Superior temporal gyrus (tissue), 1 donor: ENCODE measurements at regions not wholly inside any gene's neighbourhood (a gene's known extent, or its start where the extent isn't known, plus 50 kb on each side); places are given as distances from the start of the nearest gene placed in this dataset.

Experiments
- DNase-seq: peaks from one replicate; pipeline ENCODE4 v3.0.0-alpha.2; 2016; ENCODE audit errors: extremely low spot score

GRCh38 chr3:181454451-181455027, 257.2 kb upstream of the SOX2 start:
- peak; percentile 92 for DNase-seq

GRCh38 chr3:181446741-181447140, 265.0 kb upstream of the SOX2 start:
- DNase-seq: no peak

GRCh38 chr3:181442066-181442465, 269.7 kb upstream of the SOX2 start:
- DNase-seq: peak; percentile 34

GRCh38 chr3:181432992-181433391, 278.7 kb upstream of the SOX2 start:
- DNase-seq: no peak

- peak; percentile 45 for DNase-seq
These were observed 280.0 kb upstream of the SOX2 start for GRCh38 chr3:181431748-181432147.

GRCh38 chr3:181425074-181425473, 286.7 kb upstream of the SOX2 start:
- DNase-seq: no peak

- DNase-seq: peak; percentile 60
These were observed 293.5 kb upstream of the SOX2 start for GRCh38 chr3:181418233-181418632.

- DNase-seq: peak; percentile 80
These were observed 294.0 kb upstream of the SOX2 start for GRCh38 chr3:181417748-181418147.

GRCh38 chr3:181410870-181411269, 300.9 kb upstream of the SOX2 start:
- no peak for DNase-seq

GRCh38 chr3:181403876-181404660, 307.7 kb upstream of the SOX2 start:
- DNase-seq: no peak

GRCh38 chr3:181402347-181402746, 309.4 kb upstream of the SOX2 start:
- DNase-seq: no peak

- DNase-seq: no peak
These were observed 326.8 kb upstream of the SOX2 start for GRCh38 chr3:181384970-181385369.

- no peak for DNase-seq
These were observed 328.0 kb upstream of the SOX2 start for GRCh38 chr3:181383760-181384159.

GRCh38 chr3:181383201-181383600, 328.5 kb upstream of the SOX2 start:
- no peak for DNase-seq

- no peak for DNase-seq
These were observed 329.1 kb upstream of the SOX2 start for GRCh38 chr3:181382656-181383055.

- DNase-seq: no peak
These were observed 332.4 kb upstream of the SOX2 start for GRCh38 chr3:181379278-181379677.

GRCh38 chr3:181369637-181370036, 342.1 kb upstream of the SOX2 start:
- no peak for DNase-seq

GRCh38 chr3:181363231-181363630, 348.5 kb upstream of the SOX2 start:
- DNase-seq: no peak

- DNase-seq: peak; percentile 70
These were observed 349.3 kb upstream of the SOX2 start for GRCh38 chr3:181362378-181362777.

GRCh38 chr3:181358562-181358961, 353.2 kb upstream of the SOX2 start:
- no peak for DNase-seq

- DNase-seq: no peak
These were observed 353.7 kb upstream of the SOX2 start for GRCh38 chr3:181358060-181358459.

GRCh38 chr3:181354140-181354539, 357.6 kb upstream of the SOX2 start:
- no peak for DNase-seq

GRCh38 chr3:181344331-181344730, 354.8 kb upstream of the DNAJC19 start:
- no peak for DNase-seq

- no peak for DNase-seq
These were observed 347.1 kb upstream of the DNAJC19 start for GRCh38 chr3:181336597-181336996.
